Tongue (tissue), 1 donor: ENCODE measurements at regions not wholly inside any gene's neighbourhood (a gene's known extent, or its start where the extent isn't known, plus 50 kb on each side); places are given as distances from the start of the nearest gene placed in this dataset.
A peak's percentile ranks its signal among the peaks of the same experiment; 100 is the strongest.
"Not testable (repeated sequence)": the region's sequence is repeated elsewhere in the genome, so short reads cannot be mapped to it uniquely, and the experiment has no call there.

Source experiments
- DNase-seq: peaks from one replicate; pipeline ENCODE4 v3.0.0-alpha.2; 2015

DNA sequence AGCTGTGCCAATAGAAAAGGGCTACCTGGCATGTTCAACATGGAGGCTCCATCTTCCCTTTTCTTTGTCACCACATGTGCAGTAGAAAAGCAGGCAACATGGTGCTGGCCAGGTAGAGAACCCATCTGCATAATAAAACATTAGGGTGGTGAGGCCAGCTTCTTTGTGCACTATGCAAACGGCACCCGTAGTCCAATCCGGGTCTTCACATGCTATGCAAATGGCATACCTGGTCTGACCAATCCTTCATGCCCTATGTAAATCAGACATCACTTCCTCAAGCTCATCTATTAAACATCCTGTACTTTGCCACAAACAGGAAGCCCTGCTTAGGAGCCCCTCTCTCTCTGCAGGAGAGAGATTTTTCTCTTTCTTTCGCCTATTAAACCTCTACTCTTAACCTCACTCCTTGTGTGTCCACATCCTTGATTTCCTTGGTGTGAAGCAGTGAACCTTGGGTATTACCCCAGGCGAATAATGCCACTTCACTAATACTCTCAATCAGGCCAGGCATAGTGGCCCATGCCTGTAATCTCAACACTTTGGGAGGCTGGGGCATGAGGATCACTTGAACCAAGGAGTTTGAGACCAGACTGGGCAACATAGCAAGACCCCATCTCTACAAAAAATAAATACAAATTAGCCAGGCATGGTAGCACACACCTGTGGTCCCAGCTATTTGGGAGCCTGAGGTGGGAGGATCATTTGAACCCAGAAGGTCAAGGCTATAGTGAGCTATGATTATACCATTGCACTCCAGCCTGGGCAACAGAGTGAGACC, 111.3 kb upstream of the MRI1 start:
- DNase-seq = no peak

DNA sequence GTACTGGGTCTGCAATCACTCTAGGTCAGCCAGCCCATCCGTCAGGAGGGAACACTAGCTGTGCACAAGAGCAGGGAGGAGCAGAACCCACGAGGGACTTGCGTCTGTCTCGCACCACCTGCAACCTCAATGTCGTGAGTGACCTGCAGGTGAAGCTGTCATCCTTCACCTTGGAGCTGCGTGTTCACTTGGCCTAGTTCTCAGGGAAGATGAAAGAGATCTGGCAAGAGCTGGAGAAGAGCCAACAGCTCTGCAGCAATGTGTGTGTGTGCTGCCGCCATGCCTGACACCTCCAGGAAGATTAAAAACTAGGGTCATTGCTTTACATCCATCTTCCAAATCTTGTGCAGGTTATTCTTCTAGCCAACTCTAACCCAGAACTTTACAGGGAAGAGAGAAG, 117.6 kb upstream of the MRI1 start:
- DNase-seq = no peak

DNA sequence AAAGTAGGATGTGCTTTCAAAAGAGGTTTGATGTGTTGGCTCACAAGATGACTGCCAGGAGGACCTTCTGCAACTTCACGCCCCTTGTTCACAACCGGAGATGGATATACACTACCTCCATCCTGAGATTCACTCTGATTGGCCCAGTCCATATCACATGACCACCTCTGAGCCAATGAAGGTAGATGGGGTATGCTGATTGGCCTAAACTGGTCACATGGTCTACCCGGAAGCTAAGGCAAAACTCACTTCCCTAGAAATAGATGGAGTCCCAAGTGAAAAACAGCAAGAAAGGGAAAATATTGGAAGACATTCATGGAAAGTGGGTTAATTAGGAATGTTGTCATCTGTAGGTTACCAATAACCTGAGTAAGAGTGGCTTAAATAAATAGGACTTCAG, 119.7 kb upstream of the MRI1 start:
- no peak for DNase-seq

DNA sequence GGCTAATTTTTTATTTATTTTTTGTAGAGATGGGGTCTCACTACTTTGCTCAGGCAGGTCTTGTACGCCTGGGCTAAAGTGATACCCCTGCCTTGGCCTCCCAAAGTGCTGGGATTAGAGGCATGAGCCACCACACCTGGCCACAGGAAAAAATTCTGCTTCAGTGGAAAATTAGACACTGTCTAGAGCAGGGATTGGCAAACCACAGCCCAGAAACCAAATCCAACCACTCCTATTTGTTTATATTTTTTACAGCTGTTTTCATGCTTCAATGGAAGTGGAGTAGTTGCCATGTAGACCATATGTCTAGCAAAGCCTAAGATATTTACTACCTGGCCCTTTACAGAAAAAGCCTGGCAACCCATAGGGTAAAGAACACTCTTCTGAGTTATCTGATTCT, 123.7 kb upstream of the MRI1 start:
- peak; percentile 44 for DNase-seq

DNA sequence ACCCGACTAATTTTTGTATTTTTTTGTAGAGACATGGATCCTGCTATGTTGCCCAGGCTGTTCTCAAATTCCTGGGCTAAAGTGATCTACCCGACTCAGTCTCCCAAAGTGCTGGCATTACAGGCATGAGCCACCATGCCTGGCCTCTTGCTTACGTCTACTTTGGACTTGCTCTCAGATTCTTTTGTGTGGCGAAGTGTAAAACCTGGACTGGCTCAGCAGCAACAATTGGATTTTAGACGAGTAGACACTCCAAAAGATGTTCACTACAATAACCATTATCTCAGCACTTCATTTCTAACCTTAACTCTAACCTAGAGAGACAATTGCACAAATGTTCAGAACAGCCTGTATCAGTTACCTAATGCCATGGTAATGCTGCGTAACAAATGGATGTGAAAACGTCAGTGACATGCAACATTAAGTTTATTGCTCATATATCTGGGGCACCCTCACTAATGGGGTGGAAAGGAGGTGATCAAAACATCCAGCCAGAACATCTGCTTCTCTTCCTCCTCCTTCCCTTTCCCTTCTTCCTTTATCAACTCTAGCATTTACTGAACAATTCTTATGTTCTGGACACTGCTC, 124.9 kb upstream of the MRI1 start:
- no peak for DNase-seq

DNA sequence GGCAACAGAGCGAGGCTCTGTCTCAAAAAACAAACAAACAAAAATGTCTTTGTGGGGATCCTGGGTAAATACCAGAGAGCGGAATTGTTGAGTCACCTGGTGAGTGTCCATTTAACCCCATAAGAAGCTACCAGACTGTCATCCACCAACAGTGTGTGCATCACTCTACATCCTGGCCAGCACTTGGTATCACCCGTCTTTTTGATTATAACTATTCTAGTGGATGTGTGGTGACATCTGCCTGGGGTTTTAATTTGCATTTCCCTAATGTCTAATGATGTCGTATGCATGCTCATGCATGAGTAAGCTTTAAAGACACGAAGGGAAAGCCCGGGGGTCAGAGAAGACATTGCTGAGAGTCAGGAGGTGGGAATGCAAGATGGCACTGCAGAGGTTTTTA, 126.7 kb upstream of the MRI1 start:
- no peak for DNase-seq

DNA sequence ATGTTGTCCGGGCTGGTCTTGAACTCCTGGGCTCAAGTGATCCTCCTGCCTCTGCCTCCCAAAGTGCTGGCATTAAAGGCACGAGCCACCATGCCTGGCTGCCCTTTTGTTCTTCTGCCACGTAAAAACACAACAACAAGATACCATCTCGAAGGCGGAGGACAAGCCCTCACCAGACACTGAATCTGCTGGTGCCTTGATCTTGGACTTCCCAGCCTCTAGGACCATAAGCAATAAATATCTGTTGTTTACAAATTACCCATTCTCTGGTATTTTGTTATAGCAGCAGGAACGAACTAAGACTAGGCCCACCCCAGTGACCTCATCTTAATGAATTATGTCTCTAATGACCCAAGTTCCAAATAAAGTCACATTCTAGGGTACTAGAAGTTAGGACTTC, 128.4 kb upstream of the CACNA1A start:
- no peak for DNase-seq

DNA sequence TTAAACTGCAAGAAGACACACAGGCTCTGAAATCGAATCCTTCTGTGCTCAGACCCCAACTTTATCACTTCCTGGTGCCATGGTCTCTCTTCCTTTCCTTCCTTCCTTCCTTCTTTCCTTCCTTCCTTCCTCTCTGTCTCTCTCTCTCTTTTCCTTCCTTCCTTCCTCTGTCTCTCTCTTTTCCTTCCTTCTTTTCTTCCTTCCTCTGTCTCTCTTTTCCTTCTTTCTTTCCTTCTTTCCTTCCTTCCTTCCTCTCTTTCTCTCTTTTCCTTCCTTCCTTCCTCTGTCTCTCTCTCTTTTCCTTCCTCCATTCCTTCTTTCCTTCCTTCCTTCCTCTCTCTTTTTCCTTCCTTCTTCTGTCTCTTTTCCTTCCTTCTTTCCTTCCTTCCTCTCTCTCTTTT, 127.2 kb upstream of the CACNA1A start:
- no peak for DNase-seq

DNA sequence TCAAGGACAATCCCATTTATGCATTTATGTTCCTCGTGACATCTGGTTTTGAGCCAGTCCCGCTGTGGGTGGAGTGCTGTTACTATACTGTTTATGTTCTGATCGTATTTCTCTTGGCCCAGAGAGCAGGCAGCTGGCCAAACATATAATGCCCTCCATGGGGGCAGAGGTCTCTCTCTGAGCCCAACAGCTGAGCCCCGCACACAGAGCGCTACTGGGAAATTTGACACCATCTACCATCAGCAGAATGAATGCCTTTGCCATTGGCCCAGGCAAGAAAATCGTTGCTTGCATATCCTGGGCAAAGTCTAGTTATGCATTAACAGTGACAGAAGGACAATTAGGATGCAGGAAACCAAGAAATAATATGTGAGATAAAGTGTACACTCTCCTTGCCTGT, 126.8 kb upstream of the CACNA1A start:
- DNase-seq = peak; percentile 98

DNA sequence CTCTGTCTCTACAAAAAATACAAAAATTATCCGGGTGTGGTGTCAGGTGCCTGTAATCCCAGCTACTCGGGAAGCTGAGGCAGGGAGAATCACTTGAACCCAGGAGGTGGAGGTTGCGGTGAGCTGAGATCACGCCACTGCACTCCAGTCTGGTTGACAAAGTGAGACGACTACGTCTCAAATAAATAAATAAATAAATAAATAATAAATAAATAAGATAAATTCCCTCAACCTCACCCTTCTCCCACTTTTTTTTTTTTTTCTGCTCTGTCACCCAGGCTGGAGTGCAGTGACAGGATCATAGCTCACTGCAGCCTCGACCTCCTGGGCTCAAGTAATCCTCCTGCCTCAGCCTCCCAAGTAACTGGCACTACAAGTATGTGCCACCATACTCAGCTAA, 125.9 kb upstream of the CACNA1A start:
- not testable (repeated sequence) for DNase-seq

DNA sequence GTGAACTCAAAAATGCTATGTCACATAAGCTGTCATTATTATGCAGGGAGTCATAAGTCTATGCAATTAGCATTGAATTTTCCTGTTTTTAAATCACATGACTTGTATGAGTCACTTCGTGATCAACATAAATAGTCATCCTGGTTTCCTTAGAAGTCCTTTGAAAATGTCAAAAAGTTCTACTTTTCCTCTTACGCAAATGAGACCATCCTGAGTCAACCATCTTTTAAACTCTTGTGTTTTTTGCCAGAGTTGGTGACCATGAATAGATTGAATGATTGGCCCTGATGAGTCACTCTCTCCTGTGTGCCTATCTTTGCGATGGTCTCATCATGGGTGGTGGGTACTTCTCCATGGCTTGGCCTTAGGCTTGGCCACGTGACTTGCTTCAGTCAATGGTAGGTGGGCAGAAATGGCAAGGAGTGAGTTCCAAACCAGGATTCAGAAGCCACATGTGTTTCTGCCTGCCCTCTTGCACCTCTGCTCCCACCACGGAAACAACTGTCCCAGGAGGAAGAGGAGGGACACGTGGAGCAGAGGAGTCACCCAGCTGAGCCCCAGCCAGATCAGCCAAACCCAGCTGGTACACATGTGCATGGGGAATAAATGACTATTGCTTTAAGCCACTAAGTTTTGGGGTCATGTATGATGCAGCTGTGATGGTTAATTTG, 123.5 kb upstream of the CACNA1A start:
- no peak for DNase-seq

DNA sequence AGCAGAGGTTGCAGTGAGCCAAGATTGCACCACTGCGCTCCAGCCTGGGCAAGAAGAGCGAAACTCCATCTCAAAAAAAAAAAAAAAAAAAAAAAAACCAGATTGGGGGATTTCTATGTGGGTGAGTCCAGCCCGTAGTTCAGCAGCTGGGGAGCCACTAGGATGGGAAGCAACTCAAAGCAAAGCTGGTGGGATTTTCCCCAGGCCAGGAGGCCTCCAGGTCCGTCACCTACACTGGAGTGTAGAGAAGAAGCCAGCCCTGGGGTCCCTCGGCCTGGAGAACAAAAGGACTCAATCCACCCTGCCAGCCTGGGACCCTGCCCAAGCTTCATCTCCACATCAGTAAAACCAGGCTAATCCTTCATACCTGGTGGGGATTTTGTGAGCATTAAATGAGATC, 121.3 kb upstream of the CACNA1A start:
- DNase-seq = no peak

DNA sequence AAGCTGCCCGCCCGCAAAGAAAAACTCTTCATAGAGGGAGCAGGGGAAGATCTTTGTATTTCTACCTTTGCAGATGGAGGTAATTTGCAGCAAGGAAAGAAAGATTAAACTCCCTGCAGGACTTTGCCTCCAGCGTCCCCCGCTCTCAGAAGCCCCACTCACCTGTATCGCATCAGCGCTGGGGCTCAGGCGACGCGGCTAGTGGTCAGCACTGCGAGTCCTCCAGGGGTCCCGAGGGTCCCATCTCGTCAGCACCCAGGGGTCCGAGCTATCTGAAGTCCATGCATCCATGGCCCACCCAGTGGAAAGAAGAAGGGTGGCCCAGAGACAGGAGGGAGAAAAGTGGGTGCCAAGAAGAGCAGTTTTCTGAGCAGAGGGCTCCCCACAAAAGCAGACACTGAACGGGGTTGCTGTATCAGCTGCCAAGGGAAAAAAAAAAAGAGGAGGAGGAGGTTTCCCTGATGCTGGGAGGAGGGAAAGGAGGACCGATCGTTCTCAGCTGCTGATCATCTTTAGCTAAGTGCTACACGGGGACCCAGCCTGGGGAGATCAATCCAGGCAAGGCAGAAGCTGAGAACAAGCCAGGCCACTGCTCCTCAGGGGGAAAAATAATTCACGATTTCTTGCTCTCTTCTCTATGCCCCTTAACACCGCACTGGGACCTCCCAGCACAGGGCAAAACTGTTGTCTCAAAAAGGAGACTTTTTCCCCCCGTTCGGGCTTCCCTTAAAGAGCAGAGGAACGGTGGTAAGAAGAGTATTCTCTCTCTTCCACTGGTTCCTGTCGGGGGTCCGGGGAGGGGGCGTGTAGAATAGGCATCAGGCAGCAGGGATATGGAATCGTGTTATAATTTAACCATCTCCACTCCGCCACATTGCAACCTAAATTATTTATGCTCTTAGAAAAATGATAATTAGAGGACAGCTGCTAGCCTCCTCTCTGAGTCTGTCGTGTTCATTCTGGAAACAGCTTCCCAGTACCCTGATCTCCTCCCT, 117.7 kb upstream of the CACNA1A start:
- no peak for DNase-seq

DNA sequence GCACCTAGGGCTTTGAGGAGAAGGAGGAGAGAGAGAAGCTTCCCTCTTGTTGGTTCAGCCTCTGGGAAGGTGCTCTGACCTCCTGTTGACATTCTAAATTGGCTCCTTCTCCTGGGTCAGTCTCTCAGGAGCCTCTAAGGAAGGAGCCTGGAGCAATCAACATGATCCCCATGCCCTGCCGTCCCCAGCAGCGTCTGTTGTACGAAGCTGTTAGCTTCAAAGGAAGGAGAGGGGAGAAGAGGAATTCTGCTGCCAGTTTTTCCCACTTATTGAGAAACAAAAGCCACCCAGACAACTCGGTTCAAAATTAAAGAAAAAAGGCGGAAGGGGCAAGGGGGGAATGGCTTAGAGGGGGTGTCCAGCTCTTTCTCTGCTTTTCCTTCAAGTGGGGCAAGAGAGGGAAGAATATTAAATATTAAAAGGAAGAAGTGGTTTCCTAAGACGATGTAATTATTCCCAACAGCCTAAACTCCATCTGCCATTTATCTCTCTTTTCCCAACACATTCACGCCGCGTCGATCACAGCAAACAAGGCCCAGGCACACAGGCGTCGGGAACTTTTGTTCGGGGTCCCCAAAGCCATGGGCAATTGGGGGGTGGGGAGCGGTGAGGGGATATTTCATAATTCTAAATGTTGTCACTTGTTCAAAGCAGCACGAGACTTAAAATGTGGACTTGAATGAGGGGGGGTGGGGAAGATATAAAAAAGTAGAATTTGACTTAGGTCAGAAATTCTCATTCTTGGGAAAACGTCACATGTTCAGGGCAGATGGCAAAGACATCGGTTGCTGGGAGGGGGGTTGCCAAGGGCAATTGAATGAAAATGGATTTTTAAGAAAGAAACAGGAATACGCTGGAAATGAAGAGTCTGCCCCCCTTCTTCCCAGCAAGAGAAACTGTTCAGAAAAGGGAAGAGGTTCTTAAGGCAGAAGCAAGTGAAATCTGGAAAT, 116.8 kb upstream of the CACNA1A start:
- no peak for DNase-seq

DNA sequence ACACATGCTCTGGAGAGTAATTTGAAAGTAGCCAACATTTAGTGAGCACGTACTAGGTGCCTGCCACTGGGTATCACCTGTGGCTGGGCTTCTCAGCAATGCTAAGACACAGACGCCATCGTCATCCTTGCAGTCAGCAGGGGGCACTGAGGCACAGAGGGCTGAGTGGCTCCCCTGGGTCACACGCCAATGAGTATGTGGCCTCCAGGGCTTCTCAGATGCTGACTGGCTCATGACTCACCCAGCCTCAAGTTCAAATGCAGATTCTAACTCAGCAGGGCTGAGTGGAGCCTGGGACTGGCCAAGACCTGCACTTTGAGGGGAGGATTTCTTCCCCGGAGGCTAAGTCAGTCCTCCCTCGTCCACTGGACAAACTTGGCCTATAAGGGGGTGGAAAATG, 115.1 kb upstream of the CACNA1A start:
- no peak for DNase-seq

DNA sequence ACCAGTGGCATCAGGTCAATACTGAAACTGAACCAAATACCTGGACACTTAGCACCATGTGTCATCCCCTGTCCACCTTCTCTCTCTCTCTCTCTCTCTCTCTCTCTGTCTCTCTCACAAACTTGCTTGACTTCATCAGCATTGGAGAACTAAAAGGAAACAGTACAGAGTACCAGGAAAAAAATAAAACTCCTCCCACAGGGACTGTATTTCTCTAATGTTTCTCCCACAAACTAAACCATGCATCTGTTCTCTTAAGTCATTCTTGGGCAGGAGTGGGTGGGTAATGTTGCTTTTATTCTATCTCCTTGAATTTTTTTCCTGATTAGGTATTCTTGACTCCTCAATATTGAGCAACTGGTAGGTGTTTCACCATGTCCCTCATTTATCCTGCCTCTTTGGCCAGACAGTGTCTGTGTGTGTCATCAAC, 112.9 kb upstream of the CACNA1A start:
- no peak for DNase-seq

DNA sequence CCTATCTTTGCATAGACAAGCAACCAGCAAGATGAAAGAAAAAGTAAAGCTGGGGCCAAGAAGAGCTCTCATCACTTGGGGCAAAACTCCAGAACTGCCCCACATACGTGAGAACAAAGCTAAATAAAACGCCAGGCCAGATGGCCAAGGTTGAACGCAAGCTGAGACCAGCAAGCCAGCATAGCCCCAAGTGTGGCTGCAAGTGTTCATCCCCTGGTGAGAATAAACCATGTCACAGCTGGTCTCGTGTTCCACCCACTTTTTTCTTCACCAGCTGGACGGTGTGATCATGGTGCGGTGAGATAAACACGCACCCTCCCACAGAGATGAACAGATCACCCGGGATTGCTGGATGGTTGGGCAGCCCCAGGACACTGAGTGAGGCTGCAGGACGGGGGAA, 109.6 kb upstream of the CACNA1A start:
- DNase-seq = no peak

DNA sequence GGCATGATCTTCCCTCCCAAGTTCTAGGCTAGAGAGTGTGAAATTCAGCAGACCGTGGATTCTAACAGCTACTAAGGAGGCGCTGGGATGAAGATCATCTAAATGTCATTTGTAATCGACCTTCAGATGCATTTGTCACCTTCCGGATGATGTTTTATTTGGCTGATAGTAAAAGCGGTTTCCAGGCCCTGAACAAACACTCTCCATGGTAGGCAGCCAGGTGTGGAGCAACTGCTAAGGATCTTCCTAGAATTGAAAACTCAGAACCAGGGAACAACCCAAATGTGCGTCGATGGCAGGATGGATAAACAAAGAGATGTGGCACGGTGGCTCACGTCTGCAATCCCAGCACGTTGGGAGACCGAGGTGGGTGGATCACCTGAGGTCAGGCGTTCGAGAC, 107.2 kb upstream of the CACNA1A start:
- DNase-seq = no peak

DNA sequence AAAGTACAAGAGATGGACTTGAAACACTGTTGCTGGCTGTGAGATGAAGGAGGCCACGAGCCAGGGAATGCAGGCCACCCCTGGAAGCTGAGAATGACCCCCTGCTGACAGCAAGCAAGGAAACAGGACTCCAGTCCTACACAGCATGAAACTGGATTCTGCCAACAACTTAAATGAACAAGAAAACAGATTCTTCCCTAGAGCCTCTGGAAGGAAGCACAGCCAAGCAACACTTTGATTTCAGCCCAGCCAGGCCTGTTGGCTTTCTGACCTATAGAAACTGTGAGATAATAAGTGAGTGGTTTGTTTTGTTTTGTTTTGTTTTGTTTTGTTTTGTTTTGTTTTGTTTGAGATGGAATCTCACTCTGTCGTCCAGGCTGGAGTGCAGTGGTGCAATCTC, 105.3 kb upstream of the CACNA1A start:
- DNase-seq = no peak

DNA sequence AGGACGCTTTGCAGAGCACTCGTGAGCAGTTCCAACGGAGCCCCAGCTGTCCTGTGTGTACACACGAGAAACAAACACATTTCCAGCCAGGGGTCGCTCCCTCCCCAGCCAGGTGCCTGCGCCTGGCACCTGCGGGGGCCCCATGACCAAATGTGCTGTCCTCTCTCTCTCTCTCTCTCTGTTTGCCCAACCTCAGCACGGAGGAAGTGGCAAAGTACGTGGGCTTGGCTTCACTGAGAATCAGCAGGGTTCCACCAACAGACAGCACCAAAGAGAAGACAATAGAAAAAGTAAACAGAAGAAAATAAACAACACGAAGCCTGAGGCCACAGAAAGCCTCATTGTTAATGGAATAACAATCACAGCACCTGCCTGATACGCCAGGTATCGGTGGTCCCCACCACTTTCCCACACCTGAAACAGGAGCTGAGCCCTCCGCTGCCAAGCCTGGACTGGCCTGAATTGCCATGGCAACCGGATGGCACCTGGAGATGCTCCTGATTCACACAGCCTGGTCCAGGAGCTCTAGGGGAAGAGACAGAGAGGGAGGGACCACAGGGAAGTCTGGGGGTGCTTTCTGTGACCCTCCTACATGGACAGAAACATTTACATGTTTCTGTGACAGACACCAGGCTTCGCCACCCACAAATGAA, 103.9 kb upstream of the CACNA1A start:
- DNase-seq = no peak

DNA sequence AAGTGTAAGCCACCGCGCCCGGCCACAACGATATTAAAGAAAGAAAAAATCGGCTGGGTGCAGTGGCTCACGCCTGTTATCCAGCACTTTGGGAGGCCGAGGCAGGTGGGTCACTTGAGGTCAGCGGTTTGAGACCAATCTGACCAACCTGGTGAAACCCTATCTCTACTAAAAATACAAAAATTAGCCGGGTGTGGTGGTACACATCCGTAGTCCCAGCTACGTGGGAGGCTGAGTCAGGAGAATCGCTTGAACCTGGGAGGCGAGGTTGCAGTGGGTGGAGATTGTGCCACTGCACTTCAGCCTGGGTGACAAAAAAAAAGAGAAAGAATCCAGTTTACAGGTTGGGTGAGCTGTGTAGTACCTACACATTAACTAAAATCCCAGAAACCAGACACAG, 99.9 kb upstream of the CACNA1A start:
- no peak for DNase-seq
